ENCODE measurements at regions not wholly inside any gene's neighbourhood (a gene's known extent, or its start where the extent isn't known, plus 50 kb on each side); places are given as distances from the start of the nearest gene placed in this dataset.

DNA sequence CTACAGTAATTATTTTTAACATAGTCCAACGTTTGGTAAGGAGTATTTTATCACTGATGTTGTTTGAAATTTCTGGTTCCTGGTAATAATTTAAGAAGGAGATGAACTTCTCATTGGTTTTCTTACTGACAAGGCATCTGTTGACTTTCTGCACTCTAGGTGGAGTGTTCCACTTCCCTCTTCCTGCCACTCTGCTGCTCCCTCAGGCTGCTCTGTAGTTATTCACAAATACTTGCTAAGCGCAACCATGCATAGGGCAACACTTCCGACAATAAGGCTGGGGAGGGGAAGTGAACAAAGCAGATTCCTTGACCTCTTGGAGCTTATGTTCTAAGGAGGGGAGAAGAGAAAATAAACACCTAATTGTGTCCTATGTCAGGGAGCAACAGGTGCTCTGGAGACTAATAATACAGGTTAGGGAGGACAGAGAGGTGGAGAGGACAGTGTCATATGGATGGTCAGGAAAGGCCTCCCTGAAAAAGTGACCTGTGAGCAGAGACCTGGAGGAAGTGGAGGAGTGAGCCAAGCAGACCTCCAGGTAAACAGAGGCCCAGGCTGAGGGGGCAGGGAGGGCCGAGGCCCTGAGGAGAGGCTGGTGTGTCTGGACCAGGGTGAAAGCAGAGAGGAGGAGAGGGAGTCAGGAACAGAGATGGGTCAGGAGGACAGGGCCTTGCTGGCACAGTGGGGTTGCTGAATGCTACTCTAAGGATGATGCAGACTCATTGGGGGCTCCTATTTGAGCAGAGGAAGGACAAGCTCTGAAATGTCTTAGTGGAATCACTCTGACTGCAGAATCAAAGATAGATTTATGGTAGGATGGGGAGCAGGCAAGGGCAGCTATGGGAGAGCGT lies 134.8 kb upstream of the SLC24A3 start:
- TF ChIP-seq EZH2 (optimal IDR thresholded peaks at IDR 0.05; ENCODE audit: low read depth, low read length) (no peak), EZH2phosphoT487 (IDR thresholded peaks at IDR 0.05; ENCODE audit: low read length) (no peak)
- TF ChIP-seq, protein P1, sequence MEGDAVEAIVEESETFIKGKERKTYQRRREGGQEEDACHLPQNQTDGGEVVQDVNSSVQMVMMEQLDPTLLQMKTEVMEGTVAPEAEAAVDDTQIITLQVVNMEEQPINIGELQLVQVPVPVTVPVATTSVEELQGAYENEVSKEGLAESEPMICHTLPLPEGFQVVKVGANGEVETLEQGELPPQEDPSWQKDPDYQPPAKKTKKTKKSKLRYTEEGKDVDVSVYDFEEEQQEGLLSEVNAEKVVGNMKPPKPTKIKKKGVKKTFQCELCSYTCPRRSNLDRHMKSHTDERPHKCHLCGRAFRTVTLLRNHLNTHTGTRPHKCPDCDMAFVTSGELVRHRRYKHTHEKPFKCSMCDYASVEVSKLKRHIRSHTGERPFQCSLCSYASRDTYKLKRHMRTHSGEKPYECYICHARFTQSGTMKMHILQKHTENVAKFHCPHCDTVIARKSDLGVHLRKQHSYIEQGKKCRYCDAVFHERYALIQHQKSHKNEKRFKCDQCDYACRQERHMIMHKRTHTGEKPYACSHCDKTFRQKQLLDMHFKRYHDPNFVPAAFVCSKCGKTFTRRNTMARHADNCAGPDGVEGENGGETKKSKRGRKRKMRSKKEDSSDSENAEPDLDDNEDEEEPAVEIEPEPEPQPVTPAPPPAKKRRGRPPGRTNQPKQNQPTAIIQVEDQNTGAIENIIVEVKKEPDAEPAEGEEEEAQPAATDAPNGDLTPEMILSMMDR (IDR thresholded peaks at IDR 0.05; ENCODE audit: low read length) = no peak

Data from MM.1S (cell line).